ENCODE measurements at regions not wholly inside any gene's neighbourhood (a gene's known extent, or its start where the extent isn't known, plus 50 kb on each side); places are given as distances from the start of the nearest gene placed in this dataset.

GRCh38 chr7:131112431-131112830 lies 215.2 kb upstream of the MKLN1 start:
- no peak for TF ChIP-seq GRHL2 (CRISPR knock-in tag; IDR thresholded peaks at IDR 0.05; ENCODE audit: insufficient replicate concordance, severe bottlenecking)
- TF ChIP-seq GABPB1 (CRISPR knock-in tag; IDR thresholded peaks at IDR 0.05): no peak
- TF ChIP-seq CTCF (IDR thresholded peaks at IDR 0.05): no peak
- no peak for TF ChIP-seq E2F4 (CRISPR knock-in tag; IDR thresholded peaks at IDR 0.05; ENCODE audit: borderline replicate concordance, low read depth)
- TF ChIP-seq GTF2I (CRISPR knock-in tag; conservative IDR thresholded peaks at IDR 0.05): no peak
- no peak for TF ChIP-seq STAT6 (CRISPR knock-in tag; conservative IDR thresholded peaks at IDR 0.05; ENCODE audit: low read depth)
- no peak for TF ChIP-seq NFE2L1 (CRISPR knock-in tag; IDR thresholded peaks at IDR 0.05)
- no peak for TF ChIP-seq MAX (CRISPR knock-in tag; IDR thresholded peaks at IDR 0.05)
- TF ChIP-seq IRF1 (CRISPR knock-in tag; IDR thresholded peaks at IDR 0.05): no peak

Data from WTC11 (cell line).